H1 (cell line): ENCODE measurements at regions not wholly inside any gene's neighbourhood (a gene's known extent, or its start where the extent isn't known, plus 50 kb on each side); places are given as distances from the start of the nearest gene placed in this dataset.

Experiments used
- KDM1A ChIP-seq: fragments of 200-600, 300-600 bp; sonication (generic); IDR thresholded peaks from 2 replicates; pipeline ENCODE4 v1.7.1; 2016; ENCODE audit warnings: mild to moderate bottlenecking, low read length, borderline replicate concordance
- RAD21 ChIP-seq, 2 experiments: IDR thresholded peaks in 1 of 2; conservative IDR thresholded peaks in 1 of 2; 2 replicates each; pipeline ENCODE4 v1.6.1; 2011; ENCODE audit warnings: low read depth in 2 of 2, low read length in 2 of 2, improper control_type of control experiment in 1 of 2, inconsistent platforms in 1 of 2, mild to moderate bottlenecking in 1 of 2, moderate library complexity in 1 of 2
- RXRA ChIP-seq: IDR thresholded peaks from 2 replicates; pipeline ENCODE4 v1.6.1; 2011; ENCODE audit warnings: low read depth, mild to moderate bottlenecking, low read length, moderate library complexity; ENCODE audit not compliant: insufficient read depth
- TF ChIP-seq, protein P1 (sequence below): fragments of 300-600 bp; sonication (generic); IDR thresholded peaks from 2 replicates; pipeline ENCODE4 v1.7.1; 2012; ENCODE audit warnings: low read length, moderate library complexity, mild to moderate bottlenecking, inconsistent platforms; ENCODE audit not compliant: insufficient replicate concordance

GRCh38 chr22:48618326-48618725 is 1209.3 kb downstream of the BRD1 start (continued):
- TF ChIP-seq, protein P1, sequence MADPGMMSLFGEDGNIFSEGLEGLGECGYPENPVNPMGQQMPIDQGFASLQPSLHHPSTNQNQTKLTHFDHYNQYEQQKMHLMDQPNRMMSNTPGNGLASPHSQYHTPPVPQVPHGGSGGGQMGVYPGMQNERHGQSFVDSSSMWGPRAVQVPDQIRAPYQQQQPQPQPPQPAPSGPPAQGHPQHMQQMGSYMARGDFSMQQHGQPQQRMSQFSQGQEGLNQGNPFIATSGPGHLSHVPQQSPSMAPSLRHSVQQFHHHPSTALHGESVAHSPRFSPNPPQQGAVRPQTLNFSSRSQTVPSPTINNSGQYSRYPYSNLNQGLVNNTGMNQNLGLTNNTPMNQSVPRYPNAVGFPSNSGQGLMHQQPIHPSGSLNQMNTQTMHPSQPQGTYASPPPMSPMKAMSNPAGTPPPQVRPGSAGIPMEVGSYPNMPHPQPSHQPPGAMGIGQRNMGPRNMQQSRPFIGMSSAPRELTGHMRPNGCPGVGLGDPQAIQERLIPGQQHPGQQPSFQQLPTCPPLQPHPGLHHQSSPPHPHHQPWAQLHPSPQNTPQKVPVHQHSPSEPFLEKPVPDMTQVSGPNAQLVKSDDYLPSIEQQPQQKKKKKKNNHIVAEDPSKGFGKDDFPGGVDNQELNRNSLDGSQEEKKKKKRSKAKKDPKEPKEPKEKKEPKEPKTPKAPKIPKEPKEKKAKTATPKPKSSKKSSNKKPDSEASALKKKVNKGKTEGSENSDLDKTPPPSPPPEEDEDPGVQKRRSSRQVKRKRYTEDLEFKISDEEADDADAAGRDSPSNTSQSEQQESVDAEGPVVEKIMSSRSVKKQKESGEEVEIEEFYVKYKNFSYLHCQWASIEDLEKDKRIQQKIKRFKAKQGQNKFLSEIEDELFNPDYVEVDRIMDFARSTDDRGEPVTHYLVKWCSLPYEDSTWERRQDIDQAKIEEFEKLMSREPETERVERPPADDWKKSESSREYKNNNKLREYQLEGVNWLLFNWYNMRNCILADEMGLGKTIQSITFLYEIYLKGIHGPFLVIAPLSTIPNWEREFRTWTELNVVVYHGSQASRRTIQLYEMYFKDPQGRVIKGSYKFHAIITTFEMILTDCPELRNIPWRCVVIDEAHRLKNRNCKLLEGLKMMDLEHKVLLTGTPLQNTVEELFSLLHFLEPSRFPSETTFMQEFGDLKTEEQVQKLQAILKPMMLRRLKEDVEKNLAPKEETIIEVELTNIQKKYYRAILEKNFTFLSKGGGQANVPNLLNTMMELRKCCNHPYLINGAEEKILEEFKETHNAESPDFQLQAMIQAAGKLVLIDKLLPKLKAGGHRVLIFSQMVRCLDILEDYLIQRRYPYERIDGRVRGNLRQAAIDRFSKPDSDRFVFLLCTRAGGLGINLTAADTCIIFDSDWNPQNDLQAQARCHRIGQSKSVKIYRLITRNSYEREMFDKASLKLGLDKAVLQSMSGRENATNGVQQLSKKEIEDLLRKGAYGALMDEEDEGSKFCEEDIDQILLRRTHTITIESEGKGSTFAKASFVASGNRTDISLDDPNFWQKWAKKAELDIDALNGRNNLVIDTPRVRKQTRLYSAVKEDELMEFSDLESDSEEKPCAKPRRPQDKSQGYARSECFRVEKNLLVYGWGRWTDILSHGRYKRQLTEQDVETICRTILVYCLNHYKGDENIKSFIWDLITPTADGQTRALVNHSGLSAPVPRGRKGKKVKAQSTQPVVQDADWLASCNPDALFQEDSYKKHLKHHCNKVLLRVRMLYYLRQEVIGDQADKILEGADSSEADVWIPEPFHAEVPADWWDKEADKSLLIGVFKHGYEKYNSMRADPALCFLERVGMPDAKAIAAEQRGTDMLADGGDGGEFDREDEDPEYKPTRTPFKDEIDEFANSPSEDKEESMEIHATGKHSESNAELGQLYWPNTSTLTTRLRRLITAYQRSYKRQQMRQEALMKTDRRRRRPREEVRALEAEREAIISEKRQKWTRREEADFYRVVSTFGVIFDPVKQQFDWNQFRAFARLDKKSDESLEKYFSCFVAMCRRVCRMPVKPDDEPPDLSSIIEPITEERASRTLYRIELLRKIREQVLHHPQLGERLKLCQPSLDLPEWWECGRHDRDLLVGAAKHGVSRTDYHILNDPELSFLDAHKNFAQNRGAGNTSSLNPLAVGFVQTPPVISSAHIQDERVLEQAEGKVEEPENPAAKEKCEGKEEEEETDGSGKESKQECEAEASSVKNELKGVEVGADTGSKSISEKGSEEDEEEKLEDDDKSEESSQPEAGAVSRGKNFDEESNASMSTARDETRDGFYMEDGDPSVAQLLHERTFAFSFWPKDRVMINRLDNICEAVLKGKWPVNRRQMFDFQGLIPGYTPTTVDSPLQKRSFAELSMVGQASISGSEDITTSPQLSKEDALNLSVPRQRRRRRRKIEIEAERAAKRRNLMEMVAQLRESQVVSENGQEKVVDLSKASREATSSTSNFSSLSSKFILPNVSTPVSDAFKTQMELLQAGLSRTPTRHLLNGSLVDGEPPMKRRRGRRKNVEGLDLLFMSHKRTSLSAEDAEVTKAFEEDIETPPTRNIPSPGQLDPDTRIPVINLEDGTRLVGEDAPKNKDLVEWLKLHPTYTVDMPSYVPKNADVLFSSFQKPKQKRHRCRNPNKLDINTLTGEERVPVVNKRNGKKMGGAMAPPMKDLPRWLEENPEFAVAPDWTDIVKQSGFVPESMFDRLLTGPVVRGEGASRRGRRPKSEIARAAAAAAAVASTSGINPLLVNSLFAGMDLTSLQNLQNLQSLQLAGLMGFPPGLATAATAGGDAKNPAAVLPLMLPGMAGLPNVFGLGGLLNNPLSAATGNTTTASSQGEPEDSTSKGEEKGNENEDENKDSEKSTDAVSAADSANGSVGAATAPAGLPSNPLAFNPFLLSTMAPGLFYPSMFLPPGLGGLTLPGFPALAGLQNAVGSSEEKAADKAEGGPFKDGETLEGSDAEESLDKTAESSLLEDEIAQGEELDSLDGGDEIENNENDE: no peak
- TF ChIP-seq KDM1A (no peak), RAD21 (IDR thresholded peaks at IDR 0.05 in 1 of 2, conservative IDR thresholded peaks at IDR 0.05 in 1 of 2; ENCODE audit: low read depth in 2 of 2, low read length in 2 of 2) (no peak), RXRA (no peak)
